ENCODE measurements at regions not wholly inside any gene's neighbourhood (a gene's known extent, or its start where the extent isn't known, plus 50 kb on each side); places are given as distances from the start of the nearest gene placed in this dataset.

- no peak for TF ChIP-seq EP300 (IDR thresholded peaks at IDR 0.05; ENCODE audit: borderline replicate concordance)
- no peak for TF ChIP-seq USF1 (IDR thresholded peaks at IDR 0.05)
- TF ChIP-seq RAD21 (IDR thresholded peaks at IDR 0.05; ENCODE audit: low read depth) = no peak
- no peak for TF ChIP-seq YY1 (IDR thresholded peaks at IDR 0.05; ENCODE audit: low read depth)
- TF ChIP-seq TEAD4 (IDR thresholded peaks at IDR 0.05) = no peak
- no peak for TF ChIP-seq MAX (IDR thresholded peaks at IDR 0.05)
- no peak for TF ChIP-seq TAF1 (IDR thresholded peaks at IDR 0.05; ENCODE audit: low read depth)
- TF ChIP-seq EGR1 (IDR thresholded peaks at IDR 0.05) = no peak
- no peak for TF ChIP-seq CEBPB (IDR thresholded peaks at IDR 0.05)
- no peak for TF ChIP-seq REST (IDR thresholded peaks at IDR 0.05; ENCODE audit: low read depth)
- no peak for TF ChIP-seq FOXM1 (IDR thresholded peaks at IDR 0.05; ENCODE audit: borderline replicate concordance, low read depth)
Measured at GRCh38 chr12:28083840-28084678, 106.2 kb upstream of the CCDC91 start.

Data from Ishikawa (cell line).